PC-9 (cell line): ENCODE measurements at regions not wholly inside any gene's neighbourhood (a gene's known extent, or its start where the extent isn't known, plus 50 kb on each side); places are given as distances from the start of the nearest gene placed in this dataset.

Experiments used
- EZH2 ChIP-seq: fragments of 200-600 bp; sonication (generic); IDR thresholded peaks from 2 replicates; pipeline ENCODE4 v1.8.0; 2017; ENCODE audit warnings: antibody characterized with exemption, low read depth
- TF ChIP-seq, protein P1 (sequence below): fragments of 200-600 bp; sonication (generic); conservative IDR thresholded peaks from 2 replicates; pipeline ENCODE4 v1.6.1; 2017; ENCODE audit warnings: mixed run types, antibody characterized with exemption, mild to moderate bottlenecking, moderate library complexity

- TF ChIP-seq, protein P1, sequence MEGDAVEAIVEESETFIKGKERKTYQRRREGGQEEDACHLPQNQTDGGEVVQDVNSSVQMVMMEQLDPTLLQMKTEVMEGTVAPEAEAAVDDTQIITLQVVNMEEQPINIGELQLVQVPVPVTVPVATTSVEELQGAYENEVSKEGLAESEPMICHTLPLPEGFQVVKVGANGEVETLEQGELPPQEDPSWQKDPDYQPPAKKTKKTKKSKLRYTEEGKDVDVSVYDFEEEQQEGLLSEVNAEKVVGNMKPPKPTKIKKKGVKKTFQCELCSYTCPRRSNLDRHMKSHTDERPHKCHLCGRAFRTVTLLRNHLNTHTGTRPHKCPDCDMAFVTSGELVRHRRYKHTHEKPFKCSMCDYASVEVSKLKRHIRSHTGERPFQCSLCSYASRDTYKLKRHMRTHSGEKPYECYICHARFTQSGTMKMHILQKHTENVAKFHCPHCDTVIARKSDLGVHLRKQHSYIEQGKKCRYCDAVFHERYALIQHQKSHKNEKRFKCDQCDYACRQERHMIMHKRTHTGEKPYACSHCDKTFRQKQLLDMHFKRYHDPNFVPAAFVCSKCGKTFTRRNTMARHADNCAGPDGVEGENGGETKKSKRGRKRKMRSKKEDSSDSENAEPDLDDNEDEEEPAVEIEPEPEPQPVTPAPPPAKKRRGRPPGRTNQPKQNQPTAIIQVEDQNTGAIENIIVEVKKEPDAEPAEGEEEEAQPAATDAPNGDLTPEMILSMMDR: no peak
- TF ChIP-seq EZH2: no peak
These were observed 469.9 kb downstream of the SOCS6 start for GRCh38 chr18:70758780-70759179.
